ENCODE measurements at regions not wholly inside any gene's neighbourhood (a gene's known extent, or its start where the extent isn't known, plus 50 kb on each side); places are given as distances from the start of the nearest gene placed in this dataset.

- TF ChIP-seq CTCF (conservative IDR thresholded peaks at IDR 0.05; ENCODE audit: low read depth) = no peak
- H3K27ac ChIP-seq = no peak overlapping the region
- no peak for DNase-seq (ENCODE audit: low spot score)
- ChIA-PET CTCF (interaction anchor here (0.7 to 1.0 kb wide), 2 partner anchors 9 to 11 kb away, joined by 3 read pairs; no protein-coding TSS in a partner anchor), POLR2A (ENCODE audit: low non-redundant PET) (no interaction called here)
These were observed 479.3 kb downstream of the CPS1 start for GRCh38 chr2:211035548-211036185.

- POLR2A ChIA-PET (ENCODE audit: low non-redundant PET) = no interaction called here
- DNase-seq (ENCODE audit: low spot score) = no peak
- no peak for TF ChIP-seq CTCF (conservative IDR thresholded peaks at IDR 0.05; ENCODE audit: low read depth)
- no peak overlapping the region for H3K27ac ChIP-seq
- CTCF ChIA-PET = interaction anchor here (0.6 to 0.8 kb wide), 2 partner anchors 9 to 23 kb away, joined by 3 to 5 read pairs; no protein-coding TSS in a partner anchor
These were observed 488.6 kb downstream of the CPS1 start for GRCh38 chr2:211045025-211045424.

GRCh38 chr2:211049321-211050018 lies 493.1 kb downstream of the CPS1 start:
- POLR2A ChIA-PET (ENCODE audit: low non-redundant PET) = no interaction called here
- H3K27ac ChIP-seq = no peak overlapping the region
- TF ChIP-seq CTCF (conservative IDR thresholded peaks at IDR 0.05; ENCODE audit: low read depth) = no peak
- DNase-seq (ENCODE audit: low spot score) = no peak
- CTCF ChIA-PET = interaction anchor here (1.0 kb wide), 1 partner anchor 108 kb away, joined by 4 read pairs; no protein-coding TSS in a partner anchor

GRCh38 chr2:211055438-211055837 lies 499.0 kb downstream of the CPS1 start:
- TF ChIP-seq CTCF (conservative IDR thresholded peaks at IDR 0.05; ENCODE audit: low read depth) = no peak
- DNase-seq (ENCODE audit: low spot score) = no peak
- H3K27ac ChIP-seq = no peak overlapping the region
- POLR2A ChIA-PET (ENCODE audit: low non-redundant PET) = no interaction called here
- CTCF ChIA-PET = interaction anchor here (0.6 to 0.8 kb wide), 3 partner anchors 433 to 1044 kb away, joined by 3 to 7 read pairs (median 4); no protein-coding TSS in a partner anchor

GRCh38 chr2:211061612-211062296 lies 505.4 kb downstream of the CPS1 start:
- no peak for TF ChIP-seq CTCF (conservative IDR thresholded peaks at IDR 0.05; ENCODE audit: low read depth)
- POLR2A ChIA-PET (ENCODE audit: low non-redundant PET) = no interaction called here
- CTCF ChIA-PET = no interaction called here
- DNase-seq (ENCODE audit: low spot score) = no peak
- H3K27ac ChIP-seq = no peak overlapping the region

GRCh38 chr2:211062297-211062612 lies 505.9 kb downstream of the CPS1 start:
- H3K27ac ChIP-seq = no peak overlapping the region
- ChIA-PET POLR2A (ENCODE audit: low non-redundant PET) (no interaction called here), CTCF (no interaction called here)
- DNase-seq (ENCODE audit: low spot score) = no peak
- TF ChIP-seq CTCF (conservative IDR thresholded peaks at IDR 0.05; ENCODE audit: low read depth) = no peak

Data from RWPE1 (cell line).